T-helper 1 cell treated with Interleukin-12 subunit alpha and Interleukin-12 subunit beta and Interleukin-4 antibody, amounts not matched to agents 30 μg/mL and 1 μg/mL, for 36 hours (primary cell): ENCODE measurements at regions not wholly inside any gene's neighbourhood (a gene's known extent, or its start where the extent isn't known, plus 50 kb on each side); places are given as distances from the start of the nearest gene placed in this dataset.

Experiments used
- H3K27ac Mint-ChIP-seq: one replicate; pipeline ENCODE4 v1.8.0; 2021; ENCODE audit warnings: mild to moderate bottlenecking, mixed read lengths
- H3K27me3 Mint-ChIP-seq: one replicate; pipeline ENCODE4 v1.8.0; 2021; ENCODE audit warnings: low read depth, mixed read lengths
- H3K36me3 Mint-ChIP-seq: one replicate; pipeline ENCODE4 v1.8.0; 2021; ENCODE audit warnings: low read depth, mixed read lengths
- H3K4me1 Mint-ChIP-seq: one replicate; pipeline ENCODE4 v1.8.0; 2021; ENCODE audit warnings: low read depth, mixed read lengths
- H3K4me3 Mint-ChIP-seq: one replicate; pipeline ENCODE4 v1.8.0; 2021; ENCODE audit warnings: mild to moderate bottlenecking, moderate library complexity, mixed read lengths
- H3K9me3 Mint-ChIP-seq: one replicate; pipeline ENCODE4 v1.8.0; 2021; ENCODE audit warnings: mixed read lengths

- no peak overlapping the region for H3K4me3 Mint-ChIP-seq
- H3K4me1 Mint-ChIP-seq: no peaks in the 10 kb centered on the region
- H3K9me3 Mint-ChIP-seq: no peaks in the 10 kb centered on the region
- H3K36me3 Mint-ChIP-seq: no peaks in the 10 kb centered on the region
- H3K27ac Mint-ChIP-seq: no peak overlapping the region
- H3K27me3 Mint-ChIP-seq: peaks cover 12% of the 10 kb centered on the region
Measured at GRCh38 chr7:156466955-156467625, 173.5 kb upstream of the RNF32 start.

- no peaks in the 10 kb centered on the region for H3K36me3 Mint-ChIP-seq
- no peak overlapping the region for H3K4me3 Mint-ChIP-seq
- H3K4me1 Mint-ChIP-seq: no peaks in the 10 kb centered on the region
- H3K9me3 Mint-ChIP-seq: no peaks in the 10 kb centered on the region
- peaks cover 12% of the 10 kb centered on the region for H3K27me3 Mint-ChIP-seq
- no peak overlapping the region for H3K27ac Mint-ChIP-seq
Measured at GRCh38 chr7:156466272-156466671, 174.3 kb upstream of the RNF32 start.

GRCh38 chr7:156465186-156465585 is 175.4 kb upstream of the RNF32 start:
- Mint-ChIP-seq H3K9me3 (no peaks in the 10 kb centered on the region), H3K4me3 (no peak overlapping the region), H3K27me3 (peaks cover 12% of the 10 kb centered on the region), H3K4me1 (no peaks in the 10 kb centered on the region), H3K36me3 (no peaks in the 10 kb centered on the region), H3K27ac (no peak overlapping the region)

- H3K9me3 Mint-ChIP-seq: no peaks in the 10 kb centered on the region
- no peak overlapping the region for H3K27ac Mint-ChIP-seq
- no peaks in the 10 kb centered on the region for H3K36me3 Mint-ChIP-seq
- no peaks in the 10 kb centered on the region for H3K4me1 Mint-ChIP-seq
- H3K27me3 Mint-ChIP-seq: peaks cover 12% of the 10 kb centered on the region
- H3K4me3 Mint-ChIP-seq: no peak overlapping the region
Measured at GRCh38 chr7:156464339-156464738, 176.2 kb upstream of the RNF32 start.

- Mint-ChIP-seq H3K4me3 (no peak overlapping the region), H3K27me3 (peaks cover 5% of the 10 kb centered on the region), H3K9me3 (no peaks in the 10 kb centered on the region), H3K27ac (no peak overlapping the region), H3K4me1 (no peaks in the 10 kb centered on the region), H3K36me3 (no peaks in the 10 kb centered on the region)
Measured at GRCh38 chr7:156463280-156463679, 177.3 kb upstream of the RNF32 start.

GRCh38 chr7:156461881-156462665 is 178.5 kb upstream of the RNF32 start:
- H3K36me3 Mint-ChIP-seq: no peaks in the 10 kb centered on the region
- no peaks in the 10 kb centered on the region for H3K27me3 Mint-ChIP-seq
- no peak overlapping the region for H3K4me3 Mint-ChIP-seq
- H3K27ac Mint-ChIP-seq: no peak overlapping the region
- no peaks in the 10 kb centered on the region for H3K9me3 Mint-ChIP-seq
- no peaks in the 10 kb centered on the region for H3K4me1 Mint-ChIP-seq

GRCh38 chr7:156460858-156461627 is 179.5 kb upstream of the RNF32 start:
- H3K9me3 Mint-ChIP-seq: no peaks in the 10 kb centered on the region

GRCh38 chr7:156459582-156459981 is 181.0 kb upstream of the RNF32 start:
- H3K27me3 Mint-ChIP-seq: no peaks in the 10 kb centered on the region
- no peak overlapping the region for H3K27ac Mint-ChIP-seq
- no peaks in the 10 kb centered on the region for H3K4me1 Mint-ChIP-seq
- no peak overlapping the region for H3K4me3 Mint-ChIP-seq
- no peaks in the 10 kb centered on the region for H3K36me3 Mint-ChIP-seq
- H3K9me3 Mint-ChIP-seq: no peaks in the 10 kb centered on the region

More at GRCh38 chr7:156460858-156461627, 179.5 kb upstream of the RNF32 start:
- Mint-ChIP-seq H3K4me3 (no peak overlapping the region), H3K27ac (no peak overlapping the region), H3K36me3 (no peaks in the 10 kb centered on the region), H3K4me1 (no peaks in the 10 kb centered on the region), H3K27me3 (no peaks in the 10 kb centered on the region)

GRCh38 chr7:156459067-156459466 is 181.5 kb upstream of the RNF32 start:
- H3K36me3 Mint-ChIP-seq: no peaks in the 10 kb centered on the region
- H3K9me3 Mint-ChIP-seq: no peaks in the 10 kb centered on the region
- no peak overlapping the region for H3K27ac Mint-ChIP-seq
- no peak overlapping the region for H3K4me3 Mint-ChIP-seq
- H3K27me3 Mint-ChIP-seq: no peaks in the 10 kb centered on the region
- no peaks in the 10 kb centered on the region for H3K4me1 Mint-ChIP-seq

- Mint-ChIP-seq H3K9me3 (no peaks in the 10 kb centered on the region), H3K27me3 (peaks cover under 1% of the 10 kb centered on the region), H3K27ac (no peak overlapping the region), H3K4me3 (no peak overlapping the region), H3K4me1 (no peaks in the 10 kb centered on the region), H3K36me3 (no peaks in the 10 kb centered on the region)
Measured at GRCh38 chr7:156458011-156458410, 182.6 kb upstream of the RNF32 start.

GRCh38 chr7:156456503-156457115 is 184.0 kb upstream of the RNF32 start:
- Mint-ChIP-seq H3K27me3 (peaks cover 11% of the 10 kb centered on the region), H3K4me1 (no peaks in the 10 kb centered on the region), H3K9me3 (no peaks in the 10 kb centered on the region), H3K27ac (no peak overlapping the region), H3K4me3 (no peak overlapping the region), H3K36me3 (no peaks in the 10 kb centered on the region)

GRCh38 chr7:156456032-156456431 is 184.5 kb upstream of the RNF32 start:
- H3K27ac Mint-ChIP-seq: no peak overlapping the region
- H3K4me1 Mint-ChIP-seq: no peaks in the 10 kb centered on the region
- H3K27me3 Mint-ChIP-seq: peaks cover 11% of the 10 kb centered on the region
- H3K4me3 Mint-ChIP-seq: no peak overlapping the region
- no peaks in the 10 kb centered on the region for H3K9me3 Mint-ChIP-seq
- no peaks in the 10 kb centered on the region for H3K36me3 Mint-ChIP-seq

GRCh38 chr7:156450473-156450872 is 190.1 kb upstream of the RNF32 start:
- no peaks in the 10 kb centered on the region for H3K36me3 Mint-ChIP-seq
- no peak overlapping the region for H3K27ac Mint-ChIP-seq
- H3K9me3 Mint-ChIP-seq: no peaks in the 10 kb centered on the region

GRCh38 chr7:156448918-156449317 is 191.7 kb upstream of the RNF32 start:
- Mint-ChIP-seq H3K9me3 (no peaks in the 10 kb centered on the region), H3K27me3 (peaks cover 11% of the 10 kb centered on the region), H3K4me1 (no peaks in the 10 kb centered on the region), H3K4me3 (no peak overlapping the region), H3K27ac (no peak overlapping the region), H3K36me3 (no peaks in the 10 kb centered on the region)

More at GRCh38 chr7:156450473-156450872, 190.1 kb upstream of the RNF32 start:
- H3K4me3 Mint-ChIP-seq: no peak overlapping the region
- peaks cover 11% of the 10 kb centered on the region for H3K27me3 Mint-ChIP-seq
- H3K4me1 Mint-ChIP-seq: no peaks in the 10 kb centered on the region
